UCSD-AML1 (cell line): ENCODE measurements at regions not wholly inside any gene's neighbourhood (a gene's known extent, or its start where the extent isn't known, plus 50 kb on each side); places are given as distances from the start of the nearest gene placed in this dataset.

Source experiments
- DNase-seq: peaks from one replicate; lab custom pipeline; 2025; ENCODE audit not compliant: unreplicated experiment; lab: John Stamatoyannopoulos, UW

DNA sequence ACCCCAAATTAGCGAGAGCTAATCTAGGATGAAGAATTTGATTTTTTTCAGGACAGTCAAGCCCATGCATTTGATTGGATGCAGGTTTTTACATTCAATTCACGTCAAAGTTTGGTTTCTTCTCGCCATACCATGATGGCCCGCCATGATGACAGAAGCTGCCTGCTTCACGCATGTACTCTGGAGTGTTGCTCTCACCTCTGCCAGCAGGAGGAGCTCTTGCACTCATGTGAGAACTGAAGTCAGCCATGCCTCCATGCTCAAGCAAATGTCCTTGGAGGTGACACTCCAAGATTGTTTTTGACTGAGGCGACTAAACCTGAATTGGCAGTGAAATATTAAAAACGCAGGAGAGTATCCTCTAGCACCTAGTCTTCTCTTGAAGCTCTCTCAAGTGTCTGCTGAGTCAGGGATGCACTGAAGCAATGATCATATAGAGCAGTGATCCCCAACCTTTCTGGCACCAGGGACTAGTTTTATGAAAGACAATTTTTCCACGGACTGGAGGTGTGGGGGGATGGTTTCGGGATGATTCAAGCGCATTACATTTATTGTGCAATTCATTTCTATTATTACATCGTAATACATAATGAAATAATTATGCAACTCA lies 120.9 kb downstream of the SAMMSON start:
- peak; percentile 58 for DNase-seq

DNA sequence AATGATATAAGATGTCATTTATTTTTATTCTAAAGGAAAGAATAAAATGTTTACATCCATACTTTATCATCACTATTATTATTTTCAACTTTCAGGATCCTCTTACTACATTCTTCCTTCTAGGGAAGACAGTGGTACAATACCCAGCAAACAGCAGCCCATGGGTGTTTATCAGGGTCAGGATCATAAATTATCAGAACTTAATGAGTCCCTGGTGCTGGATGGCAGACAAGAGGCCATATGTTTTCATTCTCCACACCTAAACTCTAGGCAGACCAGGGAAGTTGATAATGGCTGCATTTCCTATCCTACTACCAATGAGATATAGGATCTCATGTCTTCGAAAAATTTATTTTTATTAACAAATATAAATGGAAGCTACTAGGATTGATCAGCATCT lies 127.7 kb downstream of the SAMMSON start:
- DNase-seq: no peak

DNA sequence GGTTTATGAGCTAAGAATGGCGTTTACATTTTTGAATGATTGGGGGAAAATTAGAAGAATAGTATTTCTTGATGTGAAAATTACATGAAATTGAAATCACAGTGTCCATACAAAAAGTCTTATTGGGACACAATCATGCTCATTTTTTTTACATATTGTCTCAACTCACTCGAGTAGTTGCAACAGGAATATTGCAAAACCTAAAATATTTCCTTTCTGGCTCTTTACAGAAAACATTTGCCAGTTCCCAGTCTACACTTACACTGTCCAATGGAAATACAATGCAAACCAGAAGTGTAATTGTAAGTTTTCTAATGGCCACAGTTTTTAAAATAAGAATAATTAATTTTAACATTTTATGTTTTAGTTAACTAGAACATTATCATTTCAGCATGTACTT lies 137.8 kb downstream of the SAMMSON start:
- DNase-seq: no peak

DNA sequence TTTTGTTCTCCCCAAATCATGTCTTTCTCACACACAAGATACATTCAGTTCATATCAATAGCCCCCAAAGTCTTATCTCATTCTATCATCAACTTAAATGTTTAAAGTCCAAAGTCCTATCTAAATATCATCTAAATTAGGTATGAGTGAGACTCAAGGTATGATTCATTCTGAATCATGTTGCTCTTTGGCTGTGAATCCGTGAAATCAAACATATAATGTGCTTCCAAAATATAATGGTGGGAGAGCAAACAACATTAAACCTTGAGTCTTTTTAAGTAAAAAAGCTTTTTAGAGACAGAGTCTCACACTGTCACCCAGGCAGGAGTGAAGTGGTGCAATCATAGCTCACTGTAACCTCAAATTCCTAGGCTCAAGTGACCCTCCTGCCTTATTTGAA lies 139.1 kb downstream of the SAMMSON start:
- no peak for DNase-seq
